Keratinocyte (primary cell): ENCODE measurements at regions not wholly inside any gene's neighbourhood (a gene's known extent, or its start where the extent isn't known, plus 50 kb on each side); places are given as distances from the start of the nearest gene placed in this dataset.

Experiments used
- CTCF ChIP-seq, 3 experiments: IDR thresholded peaks in 1 of 3; conservative IDR thresholded peaks in 1 of 3; optimal IDR thresholded peaks in 1 of 3; 2 replicates in 2 of 3; 3 replicates in 1 of 3; pipeline versions ENCODE3 to v1.5.1; 2011; ENCODE audit warnings: low read length in 3 of 3, mild to moderate bottlenecking in 3 of 3, moderate library complexity in 2 of 3, control low read depth in 1 of 3, inconsistent platforms in 1 of 3; ENCODE audit not compliant: insufficient read depth in 2 of 3; ENCODE audit errors: extremely low read depth in 1 of 3
- EZH2 ChIP-seq: IDR thresholded peaks from one replicate; pipeline ENCODE4 v1.6.1; 2012; ENCODE audit warnings: inconsistent platforms, mild to moderate bottlenecking, low read length, moderate library complexity

- TF ChIP-seq CTCF (optimal IDR thresholded peaks at IDR 0.05 in 1 of 3, IDR thresholded peaks at IDR 0.05 in 1 of 3, conservative IDR thresholded peaks at IDR 0.05 in 1 of 3; ENCODE audit: extremely low read depth in 1 of 3, insufficient read depth in 2 of 3, low read length in 3 of 3) = no peak
- no peak for TF ChIP-seq EZH2
Observed at GRCh38 chr22:19635644-19636043, 78.7 kb upstream of the SEPTIN5 start.
